ENCODE measurements at regions not wholly inside any gene's neighbourhood (a gene's known extent, or its start where the extent isn't known, plus 50 kb on each side); places are given as distances from the start of the nearest gene placed in this dataset.

DNA sequence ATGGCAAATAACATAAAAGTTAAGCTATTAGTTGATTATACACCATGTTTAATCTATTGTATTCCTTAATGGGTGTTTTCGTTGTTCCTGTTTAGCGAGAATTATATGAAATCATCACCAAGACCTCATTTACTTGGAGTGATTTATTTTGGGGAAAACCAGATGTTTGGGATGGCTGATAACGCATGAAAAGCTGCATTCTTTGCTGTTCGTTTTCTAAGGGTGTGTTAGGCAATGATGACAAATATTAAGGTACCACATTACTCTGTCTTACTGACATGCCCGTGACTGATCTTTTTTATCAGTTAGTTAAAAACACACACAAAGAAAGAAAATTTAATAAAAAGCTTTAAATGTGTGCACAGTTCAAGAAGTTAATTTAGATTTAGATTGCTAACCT is 176.4 kb downstream of the ZFP64 start:
- TF ChIP-seq CTCF (IDR thresholded peaks at IDR 0.05) (no peak), ZFX (IDR thresholded peaks at IDR 0.05; ENCODE audit: borderline replicate concordance) (no peak)

Data from 22Rv1 (cell line).